CD4-positive, alpha-beta memory T cell (primary cell): ENCODE measurements at regions not wholly inside any gene's neighbourhood (a gene's known extent, or its start where the extent isn't known, plus 50 kb on each side); places are given as distances from the start of the nearest gene placed in this dataset.
A peak's percentile ranks its signal among the peaks of the same experiment; 100 is the strongest.

ENCODE experiments used
- CTCF ChIA-PET: fragments of 350-600 bp; sonication (Branson Sonifier 250); formaldehyde crosslinking; loops from one replicate; lab custom pipeline; 2021; ENCODE audit warnings: inconsistent platforms; ENCODE audit not compliant: partially characterized antibody; lab: Charles Lee
- POLR2A ChIA-PET: fragments of 350-600 bp; sonication (Branson Sonifier 250); formaldehyde crosslinking; loops from one replicate; lab custom pipeline; 2021; ENCODE audit not compliant: partially characterized antibody; lab: Charles Lee
- DNase-seq, 5 donors: peaks; one replicate each; pipeline versions ENCODE4 v3.0.0 to v3.0.0-alpha.2; 2020 to 2022; ENCODE audit warnings: mixed read lengths in 1 of 5
- H3K27ac ChIP-seq: one replicate; pipeline ENCODE4 v1.7.0; 2013; ENCODE audit warnings: low read depth, low read length
- H3K27me3 ChIP-seq: 2 replicates; pipeline ENCODE4 v1.7.0; 2013; ENCODE audit warnings: mild to moderate bottlenecking, low read length, moderate library complexity; ENCODE audit not compliant: insufficient read depth
- H3K36me3 ChIP-seq: 2 replicates; pipeline ENCODE4 v1.7.0; 2013; ENCODE audit warnings: mild to moderate bottlenecking, low read length, moderate library complexity; ENCODE audit not compliant: insufficient read depth
- H3K4me1 ChIP-seq: 2 replicates; pipeline ENCODE4 v1.7.0; 2013; ENCODE audit warnings: mild to moderate bottlenecking, low read length, moderate library complexity; ENCODE audit not compliant: insufficient read depth
- H3K4me3 ChIP-seq, 2 donors: one replicate each; pipeline ENCODE4 v1.7.0; 2013; ENCODE audit warnings: low read length in 2 of 2, mild to moderate bottlenecking in 1 of 2
- H3K9me3 ChIP-seq, 2 donors: one replicate each; pipeline ENCODE4 v1.7.0; 2013; ENCODE audit warnings: low read length in 2 of 2, control low read depth in 1 of 2; ENCODE audit not compliant: control insufficient read depth in 1 of 2
- H3K27ac Mint-ChIP-seq, 7 donors: one replicate each; pipeline ENCODE4 v1.8.0; 2020 to 2021; ENCODE audit warnings: mixed read lengths in 7 of 7, mild to moderate bottlenecking in 6 of 7, inconsistent platforms in 3 of 7, moderate library complexity in 3 of 7
- H3K27me3 Mint-ChIP-seq, 2 donors: one replicate each; pipeline ENCODE4 v1.8.0; 2020 to 2021; ENCODE audit warnings: mixed read lengths in 2 of 2
- H3K36me3 Mint-ChIP-seq, 2 donors: one replicate each; pipeline ENCODE4 v1.8.0; 2020 to 2021; ENCODE audit warnings: mixed read lengths in 2 of 2, inconsistent platforms in 1 of 2, mild to moderate bottlenecking in 1 of 2
- H3K4me1 Mint-ChIP-seq, 4 donors: one replicate each; pipeline ENCODE4 v1.8.0; 2020 to 2021; ENCODE audit warnings: mixed read lengths in 4 of 4, mild to moderate bottlenecking in 1 of 4
- H3K4me3 Mint-ChIP-seq, 8 donors: one replicate each; pipeline ENCODE4 v1.8.0; 2020 to 2021; ENCODE audit warnings: mixed read lengths in 8 of 8, mild to moderate bottlenecking in 7 of 8, moderate library complexity in 6 of 8, inconsistent platforms in 3 of 8
- H3K9me3 Mint-ChIP-seq, 8 donors: one replicate each; pipeline ENCODE4 v1.8.0; 2020 to 2021; ENCODE audit warnings: mixed read lengths in 8 of 8, mild to moderate bottlenecking in 5 of 8, inconsistent platforms in 3 of 8, moderate library complexity in 1 of 8
- intact Hi-C: fragments of 100-400 bp; cut with micrococcal nuclease; formaldehyde crosslinking; loops from one replicate; pipeline ENCODE4 v1.15.1; 2023

DNA sequence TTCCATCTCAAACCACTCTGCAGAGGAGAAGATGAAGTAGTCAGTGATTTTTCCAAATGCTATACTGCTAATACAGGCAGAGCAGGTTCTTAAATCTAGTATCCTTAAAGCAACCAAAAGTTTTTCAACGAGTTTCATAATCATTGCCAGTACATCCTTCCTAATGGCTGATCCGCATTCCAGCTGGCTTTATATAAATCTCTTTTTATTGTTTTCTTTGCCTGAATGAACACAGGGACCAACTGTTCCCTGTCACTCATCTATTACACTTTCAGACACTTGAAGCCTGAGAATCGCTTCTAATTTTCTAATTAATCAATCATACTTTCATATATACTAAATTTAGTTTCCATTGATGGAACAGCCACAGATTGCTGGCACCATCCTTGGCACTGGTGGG is 508.6 kb downstream of the RAB28 start:
- no peak overlapping the region for H3K27ac ChIP-seq
- no peak for DNase-seq
- Mint-ChIP-seq H3K4me3 (no peak overlapping the region), H3K27ac (no peak overlapping the region), H3K9me3 (peaks cover 3 to 15% (median 9%) of the 10 kb centered on the region in 8 donors), H3K36me3 (peaks cover 0 to 3% of the 10 kb centered on the region in 2 donors), H3K4me1 (no peaks in the 10 kb centered on the region), H3K27me3 (no peaks in the 10 kb centered on the region)
- H3K4me3 ChIP-seq, result no peak overlapping the region
- CTCF ChIA-PET, result no interaction called here
- no peaks in the 10 kb centered on the region for H3K27me3 ChIP-seq
- H3K9me3 ChIP-seq, result no peaks in the 10 kb centered on the region
- intact Hi-C loops, result no loop called here
- H3K36me3 ChIP-seq, result no peaks in the 10 kb centered on the region
- POLR2A ChIA-PET, result no interaction called here
- no peaks in the 10 kb centered on the region for H3K4me1 ChIP-seq

DNA sequence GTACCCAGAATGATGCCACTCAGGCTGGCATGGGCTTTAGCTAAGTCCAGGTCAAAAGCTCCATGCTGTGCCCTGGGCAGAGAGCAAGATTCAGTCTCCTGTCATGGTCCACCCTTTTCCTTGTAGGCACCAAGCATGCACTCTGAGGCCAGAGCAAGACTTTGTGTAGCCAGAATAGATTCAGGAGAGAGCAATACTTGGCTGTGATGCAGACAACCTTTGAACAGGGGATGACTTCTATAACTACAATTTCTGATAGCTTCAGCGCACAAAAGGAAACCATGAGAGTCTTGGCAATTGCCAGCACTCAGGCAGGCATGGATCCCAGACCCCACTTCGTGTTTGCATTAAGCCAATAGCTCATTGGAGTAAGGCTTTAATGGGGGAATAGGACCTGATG is 510.6 kb downstream of the RAB28 start:
- H3K4me3 ChIP-seq, result no peak overlapping the region
- Mint-ChIP-seq H3K4me3 (no peak overlapping the region), H3K36me3 (peaks cover 0 to 3% of the 10 kb centered on the region in 2 donors), H3K9me3 (peaks cover 0 to 16% (median 8%) of the 10 kb centered on the region in 8 donors), H3K4me1 (no peaks in the 10 kb centered on the region), H3K27me3 (no peaks in the 10 kb centered on the region), H3K27ac (no peak overlapping the region)
- no peak overlapping the region for H3K27ac ChIP-seq
- no peaks in the 10 kb centered on the region for H3K27me3 ChIP-seq
- H3K36me3 ChIP-seq, result no peaks in the 10 kb centered on the region
- ChIA-PET POLR2A (no interaction called here), CTCF (no interaction called here)
- intact Hi-C loops, result no loop called here
- H3K4me1 ChIP-seq, result no peaks in the 10 kb centered on the region
- H3K9me3 ChIP-seq, result no peaks in the 10 kb centered on the region
- no peak for DNase-seq

DNA sequence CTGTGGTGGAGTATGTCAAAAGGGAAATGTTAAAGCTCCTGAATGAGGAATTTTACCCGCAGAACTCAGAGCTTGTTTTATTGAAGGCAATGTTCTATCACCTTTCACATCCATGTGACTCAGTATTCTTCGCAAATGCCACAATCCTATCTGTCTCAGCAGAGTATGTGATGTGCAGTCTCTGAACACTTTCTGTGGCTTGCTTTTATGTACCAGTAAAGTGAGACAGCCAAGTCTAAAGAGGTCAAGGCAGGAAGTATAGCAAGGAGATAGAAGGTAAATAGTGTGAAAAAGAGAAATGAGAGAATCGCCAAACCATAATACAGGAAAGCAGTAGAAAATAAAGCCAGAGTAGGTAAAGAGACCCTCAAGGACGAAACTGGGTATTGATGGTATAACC is 515.8 kb downstream of the RAB28 start:
- ChIA-PET POLR2A (no interaction called here), CTCF (no interaction called here)
- no peak overlapping the region for H3K4me3 ChIP-seq
- H3K4me1 ChIP-seq, result no peaks in the 10 kb centered on the region
- no peak overlapping the region for H3K4me3 Mint-ChIP-seq
- peaks cover 0 to 7% (median 4%) of the 10 kb centered on the region in 8 donors for H3K9me3 Mint-ChIP-seq
- H3K4me1 Mint-ChIP-seq, result no peaks in the 10 kb centered on the region
- peak overlapping the region in 1 of 7 donors; percentile 59 for H3K27ac Mint-ChIP-seq
- H3K27me3 Mint-ChIP-seq, result no peaks in the 10 kb centered on the region
- intact Hi-C loops, result no loop called here
- H3K36me3 Mint-ChIP-seq, result no peaks in the 10 kb centered on the region
- no peak overlapping the region for H3K27ac ChIP-seq
- DNase-seq, result no peak
- no peaks in the 10 kb centered on the region for H3K9me3 ChIP-seq
- no peaks in the 10 kb centered on the region for H3K36me3 ChIP-seq
- no peaks in the 10 kb centered on the region for H3K27me3 ChIP-seq

DNA sequence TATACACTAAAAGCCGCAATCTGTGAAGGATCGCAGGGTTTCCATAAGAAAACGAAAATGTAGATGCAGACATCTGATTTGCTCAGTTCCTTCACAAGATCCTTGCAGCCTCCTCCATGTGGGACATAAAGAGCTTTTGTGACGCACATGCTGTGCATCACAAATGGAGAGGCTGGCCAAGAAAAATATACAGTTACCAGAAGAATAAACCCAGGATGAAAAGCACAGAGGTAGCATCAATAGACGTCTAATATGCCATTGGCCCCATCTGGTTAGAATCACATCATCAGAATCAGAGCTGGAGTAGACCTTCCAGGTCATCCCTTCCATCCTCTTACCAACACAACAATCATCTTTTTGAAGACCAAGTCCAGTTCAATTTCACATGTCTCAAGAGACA is 517.4 kb downstream of the RAB28 start:
- H3K4me1 Mint-ChIP-seq, result no peaks in the 10 kb centered on the region
- H3K4me3 ChIP-seq, result no peak overlapping the region
- H3K9me3 Mint-ChIP-seq, result peaks cover 0 to 11% (median 3%) of the 10 kb centered on the region in 8 donors
- H3K4me3 Mint-ChIP-seq, result no peak overlapping the region
- intact Hi-C loops, result no loop called here
- no peaks in the 10 kb centered on the region for H3K4me1 ChIP-seq
- H3K27ac ChIP-seq, result no peak overlapping the region
- H3K36me3 ChIP-seq, result no peaks in the 10 kb centered on the region
- H3K9me3 ChIP-seq, result no peaks in the 10 kb centered on the region
- CTCF ChIA-PET, result no interaction called here
- DNase-seq, result no peak
- H3K36me3 Mint-ChIP-seq, result no peaks in the 10 kb centered on the region
- H3K27ac Mint-ChIP-seq, result no peak overlapping the region
- H3K27me3 ChIP-seq, result no peaks in the 10 kb centered on the region
- no peaks in the 10 kb centered on the region for H3K27me3 Mint-ChIP-seq
- POLR2A ChIA-PET, result no interaction called here

DNA sequence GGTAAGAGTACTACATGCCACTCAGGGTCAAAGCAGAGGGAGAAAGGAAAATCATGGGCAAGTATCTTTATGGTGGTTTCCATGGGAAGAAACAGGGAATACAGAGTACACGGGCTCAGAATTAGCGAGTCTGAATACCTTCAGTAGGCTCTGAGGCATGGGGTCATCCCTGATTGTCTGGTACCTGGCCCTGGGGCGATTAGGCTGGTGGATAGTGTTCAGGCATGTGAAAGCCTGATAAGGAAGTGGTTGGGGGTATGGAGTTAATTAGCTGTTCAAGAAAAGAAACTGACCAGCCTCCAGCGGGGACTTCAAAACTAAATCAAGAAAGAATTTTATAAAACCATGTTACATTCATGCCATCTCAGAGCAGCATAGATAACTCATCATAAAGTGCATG is 518.8 kb downstream of the RAB28 start:
- POLR2A ChIA-PET, result no interaction called here
- H3K27me3 ChIP-seq, result no peaks in the 10 kb centered on the region
- intact Hi-C loops, result no loop called here
- no peaks in the 10 kb centered on the region for H3K36me3 Mint-ChIP-seq
- H3K4me1 Mint-ChIP-seq, result no peaks in the 10 kb centered on the region
- no peak overlapping the region for H3K27ac ChIP-seq
- H3K4me3 ChIP-seq, result no peak overlapping the region
- H3K27me3 Mint-ChIP-seq, result no peaks in the 10 kb centered on the region
- no peaks in the 10 kb centered on the region for H3K36me3 ChIP-seq
- H3K9me3 ChIP-seq, result no peaks in the 10 kb centered on the region
- CTCF ChIA-PET, result no interaction called here
- no peak overlapping the region for H3K4me3 Mint-ChIP-seq
- no peaks in the 10 kb centered on the region for H3K4me1 ChIP-seq
- DNase-seq, result no peak
- peaks cover 0 to 7% (median 2%) of the 10 kb centered on the region in 8 donors for H3K9me3 Mint-ChIP-seq
- no peak overlapping the region for H3K27ac Mint-ChIP-seq

DNA sequence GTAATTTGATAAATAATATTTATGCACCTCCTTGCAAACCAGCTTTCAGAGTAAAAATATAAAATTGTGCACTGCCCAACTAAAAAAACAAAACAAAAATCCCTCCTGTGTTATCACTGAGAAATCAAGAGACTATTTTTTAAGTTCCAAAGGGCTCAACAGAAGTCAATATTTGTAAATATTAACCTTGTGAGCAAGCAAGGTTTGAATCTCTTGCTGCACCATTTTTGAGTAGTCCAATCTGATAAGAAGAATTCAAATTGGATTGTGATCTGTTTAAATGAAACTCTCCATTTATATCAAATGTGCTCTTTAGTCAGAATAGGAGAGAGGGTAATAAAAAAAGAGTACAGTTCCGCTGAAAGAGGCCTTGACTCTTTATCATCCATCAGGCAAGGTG is 520.2 kb downstream of the RAB28 start:
- no peak overlapping the region for H3K27ac Mint-ChIP-seq
- intact Hi-C loops, result no loop called here
- Histone ChIP-seq H3K36me3 (no peaks in the 10 kb centered on the region), H3K4me3 (no peak overlapping the region), H3K27ac (no peak overlapping the region), H3K4me1 (no peaks in the 10 kb centered on the region), H3K27me3 (no peaks in the 10 kb centered on the region), H3K9me3 (no peaks in the 10 kb centered on the region)
- H3K4me3 Mint-ChIP-seq, result no peak overlapping the region
- DNase-seq, result no peak
- no peaks in the 10 kb centered on the region for H3K27me3 Mint-ChIP-seq
- ChIA-PET CTCF (no interaction called here), POLR2A (no interaction called here)
- no peaks in the 10 kb centered on the region for H3K36me3 Mint-ChIP-seq
- peaks cover 0 to 7% (median under 1%) of the 10 kb centered on the region in 8 donors for H3K9me3 Mint-ChIP-seq
- H3K4me1 Mint-ChIP-seq, result no peaks in the 10 kb centered on the region

DNA sequence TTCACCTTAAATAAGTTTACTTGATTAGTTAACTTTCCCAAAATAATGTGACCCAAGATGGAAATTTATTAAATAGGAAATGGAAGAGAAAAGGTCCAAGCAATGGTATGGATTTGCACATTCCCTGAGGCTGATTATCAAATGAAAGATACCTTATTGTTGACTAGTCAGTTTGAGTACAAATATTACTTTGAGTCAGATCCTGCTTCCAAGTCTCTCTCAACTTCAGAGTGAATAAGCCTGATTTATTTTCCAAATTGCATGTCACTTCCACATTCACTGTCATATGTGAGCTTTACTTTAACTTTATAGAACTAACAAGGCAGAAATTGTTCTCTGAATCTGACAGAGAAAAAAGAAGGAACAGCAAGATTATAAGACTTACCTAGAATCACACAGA is 520.8 kb downstream of the RAB28 start:
- Histone ChIP-seq H3K9me3 (no peaks in the 10 kb centered on the region), H3K36me3 (no peaks in the 10 kb centered on the region), H3K27ac (no peak overlapping the region), H3K4me3 (no peak overlapping the region), H3K27me3 (no peaks in the 10 kb centered on the region), H3K4me1 (no peaks in the 10 kb centered on the region)
- Mint-ChIP-seq H3K4me1 (no peaks in the 10 kb centered on the region), H3K27ac (no peak overlapping the region), H3K36me3 (no peaks in the 10 kb centered on the region), H3K4me3 (no peak overlapping the region), H3K27me3 (no peaks in the 10 kb centered on the region), H3K9me3 (peaks cover 0 to 7% (median under 1%) of the 10 kb centered on the region in 8 donors)
- no peak for DNase-seq
- ChIA-PET CTCF (no interaction called here), POLR2A (no interaction called here)
- intact Hi-C loops, result no loop called here

DNA sequence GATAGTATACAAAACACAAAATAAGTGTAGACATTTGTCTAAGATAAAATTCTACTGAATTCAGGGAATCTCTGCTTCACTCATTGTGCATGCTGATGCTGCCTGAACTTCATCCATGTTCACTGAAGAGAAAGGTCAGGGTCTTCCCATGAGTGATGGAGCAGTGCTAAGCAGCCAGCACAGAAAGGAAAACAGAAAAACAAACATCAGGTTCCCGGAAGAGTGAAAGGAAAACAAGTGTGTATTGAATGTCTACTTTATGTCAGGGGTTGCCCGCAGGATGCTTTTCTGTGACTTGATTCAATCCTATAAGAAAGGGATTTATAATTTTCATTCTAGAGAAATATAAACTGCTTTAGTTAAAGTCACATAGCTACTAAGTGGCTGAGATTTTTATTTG is 522.4 kb downstream of the RAB28 start:
- Mint-ChIP-seq H3K36me3 (no peaks in the 10 kb centered on the region), H3K9me3 (peaks cover 0 to 7% (median 0%) of the 10 kb centered on the region in 8 donors), H3K4me1 (no peaks in the 10 kb centered on the region), H3K27me3 (no peaks in the 10 kb centered on the region), H3K27ac (no peak overlapping the region), H3K4me3 (no peak overlapping the region)
- no peaks in the 10 kb centered on the region for H3K4me1 ChIP-seq
- H3K27me3 ChIP-seq, result no peaks in the 10 kb centered on the region
- DNase-seq, result no peak
- no peaks in the 10 kb centered on the region for H3K36me3 ChIP-seq
- H3K9me3 ChIP-seq, result no peaks in the 10 kb centered on the region
- intact Hi-C loops, result no loop called here
- POLR2A ChIA-PET, result no interaction called here
- H3K4me3 ChIP-seq, result no peak overlapping the region
- CTCF ChIA-PET, result no interaction called here
- H3K27ac ChIP-seq, result no peak overlapping the region
